GM12875 (cell line): ENCODE measurements at regions not wholly inside any gene's neighbourhood (a gene's known extent, or its start where the extent isn't known, plus 50 kb on each side); places are given as distances from the start of the nearest gene placed in this dataset.

Source experiments
- H3K4me3 ChIP-seq: one replicate; pipeline ENCODE4 v1.5.1; 2011; ENCODE audit warnings: low read depth, low read length, control low read depth
- CTCF ChIP-seq: IDR thresholded peaks from 2 replicates; pipeline ENCODE4 v1.5.1; 2011; ENCODE audit warnings: low read depth, mild to moderate bottlenecking, control low read depth, inconsistent platforms, low read length, moderate library complexity, borderline replicate concordance; ENCODE audit not compliant: insufficient read depth

- no peak for TF ChIP-seq CTCF
- H3K4me3 ChIP-seq, result no peak overlapping the region
Observed at GRCh38 chr4:161008527-161008926, 1155.3 kb downstream of the FSTL5 start.

GRCh38 chr4:161010227-161010626 lies 1153.6 kb downstream of the FSTL5 start:
- TF ChIP-seq CTCF, result no peak

More at GRCh38 chr4:161010227-161010626, 1153.6 kb downstream of the FSTL5 start:
- no peak overlapping the region for H3K4me3 ChIP-seq
